HepG2 (cell line): ENCODE measurements at regions not wholly inside any gene's neighbourhood (a gene's known extent, or its start where the extent isn't known, plus 50 kb on each side); places are given as distances from the start of the nearest gene placed in this dataset.

Source experiments
- ATAC-seq: fragments of 200-7000 bp; cut with Tn5 transposase; 3 replicates; pipeline ENCODE4 v1.9.1; 2020; ENCODE audit warnings: mild to moderate bottlenecking, moderate library complexity
- BruUV-seq: library from RNA; stranded (reverse); fragments of 400-500 nt; replicated peaks from 2 replicates; lab custom pipeline; 2021; lab: Mats Ljungman, UMichigan
- CTCF ChIA-PET: fragments of 300-600 bp; formaldehyde crosslinking; extraction: SDS; loops from one replicate; lab custom pipeline; 2021; ENCODE audit warnings: low total read pairs, inconsistent platforms, low intra/inter-chr PET ratio; lab: Yijun Ruan, JAX
- POLR2A ChIA-PET: fragments of 350-600 bp; sonication (Branson Sonifier 250); formaldehyde crosslinking; loops from one replicate; lab custom pipeline; 2020; ENCODE audit warnings: antibody characterized with exemption, inconsistent platforms; lab: Yijun Ruan, JAX
- DNase-seq: peaks from one replicate; pipeline ENCODE4 v3.0.0-alpha.2; 2015; ENCODE audit warnings: low spot score
- FAIRE-seq: peaks from 3 replicates; lab custom pipeline; 2011; peaks lifted over from hg19 to GRCh38; lab: Jason Lieb, UNC
- H2AFZ ChIP-seq: one replicate; pipeline ENCODE4 v1.6.1; 2011; ENCODE audit warnings: low read length, inconsistent platforms
- H3K27ac ChIP-seq: fragments of 300-600 bp; 3 replicates; pipeline ENCODE4 v1.8.0; 2011; ENCODE audit warnings: mixed run types, mild to moderate bottlenecking, mixed read lengths, low read length, inconsistent platforms; ENCODE audit not compliant: insufficient read depth; ENCODE audit errors: extremely low read length
- H3K27me3 ChIP-seq, 2 experiments: fragments of 200-600 bp in 1 of 2; 2 replicates in 1 of 2; 3 replicates in 1 of 2; pipeline versions ENCODE4 v1.6.0 to v1.8.0; 2011; ENCODE audit warnings: low read length in 2 of 2, mild to moderate bottlenecking in 2 of 2, moderate library complexity in 2 of 2, inconsistent platforms in 1 of 2; ENCODE audit not compliant: insufficient read depth in 2 of 2, control insufficient read depth in 1 of 2
- H3K36me3 ChIP-seq, 2 experiments: fragments of 200-600 bp in 1 of 2; replicated peaks in 1 of 2; 2 replicates in 1 of 2; 3 replicates in 1 of 2; pipeline versions ENCODE4 v1.5.1 to v1.8.0; 2011; ENCODE audit warnings: low read length in 2 of 2, inconsistent platforms in 1 of 2; ENCODE audit not compliant: insufficient read depth in 2 of 2, control insufficient read depth in 1 of 2
- H3K4me1 ChIP-seq: 2 replicates; pipeline ENCODE4 v1.5.1; 2012; ENCODE audit warnings: low read length, inconsistent platforms; ENCODE audit not compliant: insufficient read depth
- H3K4me2 ChIP-seq: 2 replicates; pipeline ENCODE4 v1.6.0; 2011; ENCODE audit warnings: low read depth, low read length, inconsistent platforms
- H3K4me3 ChIP-seq, 3 experiments: fragments of 200-600 bp in 1 of 3; sonication (generic), shearing (Covaris generic) in 1 of 3; replicated peaks in 1 of 3; 2 replicates each; pipeline ENCODE4 v1.5.1; 2011 to 2016; ENCODE audit warnings: low read length in 3 of 3, inconsistent platforms in 2 of 3, low read depth in 2 of 3, mild to moderate bottlenecking in 2 of 3, control low read depth in 1 of 3, mixed read lengths in 1 of 3; ENCODE audit not compliant: insufficient read depth in 1 of 3
- H3K79me2 ChIP-seq: one replicate; pipeline ENCODE4 v1.6.1; 2011; ENCODE audit warnings: low read length, inconsistent platforms; ENCODE audit not compliant: insufficient read depth
- H3K9ac ChIP-seq: 2 replicates; pipeline ENCODE4 v1.6.0; 2011; ENCODE audit warnings: mild to moderate bottlenecking, low read depth, low read length, inconsistent platforms; ENCODE audit not compliant: insufficient read depth
- H3K9me3 ChIP-seq: 2 replicates; pipeline ENCODE4 v1.5.1; 2012; ENCODE audit warnings: mild to moderate bottlenecking, low read length
- H4K20me1 ChIP-seq: 2 replicates; pipeline ENCODE4 v1.6.0; 2011; ENCODE audit warnings: inconsistent platforms, mild to moderate bottlenecking, low read length, moderate library complexity; ENCODE audit not compliant: insufficient read depth
- EED ChIP-seq: sonication (generic); formaldehyde crosslinking; IDR thresholded peaks from 2 replicates; pipeline ENCODE4 v1.5.0; 2020; ENCODE audit warnings: mild to moderate bottlenecking, missing genetic modification reagents
- ERF ChIP-seq: IDR thresholded peaks from 2 replicates; pipeline ENCODE4 v1.6.1; 2018; ENCODE audit warnings: missing biosample characterization, missing genetic modification reagents
- FOXK1 ChIP-seq: sonication (generic); formaldehyde crosslinking; IDR thresholded peaks from 2 replicates; pipeline ENCODE4 v1.4.0; 2020; ENCODE audit warnings: low read depth, missing genetic modification reagents, borderline replicate concordance
- GABPA ChIP-seq, 2 experiments: IDR thresholded peaks; 2 replicates each; pipeline ENCODE4 v1.6.1; 2011 to 2016; ENCODE audit warnings: low read depth in 2 of 2, low read length in 1 of 2, missing biosample characterization in 1 of 2, missing genetic modification characterization in 1 of 2
- GATAD2A ChIP-seq: IDR thresholded peaks from 2 replicates; pipeline ENCODE4 v1.6.1; 2016
- MAZ ChIP-seq, 2 experiments: sonication (generic) in 1 of 2; formaldehyde crosslinking in 1 of 2; IDR thresholded peaks; 2 replicates each; pipeline versions ENCODE4 v1.5.0 to v1.6.1; 2012 to 2020; ENCODE audit warnings: low read depth in 2 of 2, mild to moderate bottlenecking in 2 of 2, borderline replicate concordance in 1 of 2, improper control_type of control experiment in 1 of 2, low read length in 1 of 2, missing genetic modification reagents in 1 of 2, moderate library complexity in 1 of 2
- MTA1 ChIP-seq: sonication (generic); formaldehyde crosslinking; IDR thresholded peaks from 2 replicates; pipeline ENCODE4 v1.4.0; 2020; ENCODE audit warnings: missing genetic modification reagents, mild to moderate bottlenecking, borderline replicate concordance
- POGZ ChIP-seq: sonication (generic); formaldehyde crosslinking; IDR thresholded peaks from 2 replicates; pipeline ENCODE4 v1.4.0; 2020; ENCODE audit warnings: mild to moderate bottlenecking, missing genetic modification reagents
- RARA ChIP-seq: IDR thresholded peaks from 2 replicates; pipeline ENCODE4 v1.6.1; 2016; ENCODE audit warnings: missing genetic modification reagents, missing compliant biosample characterization
- RXRA ChIP-seq: sonication (generic); formaldehyde crosslinking; IDR thresholded peaks from 2 replicates; pipeline ENCODE4 v1.5.1; 2020; ENCODE audit warnings: missing genetic modification reagents
- SALL1 ChIP-seq: sonication (generic); formaldehyde crosslinking; IDR thresholded peaks from 2 replicates; pipeline ENCODE4 v1.8.0; 2022; ENCODE audit warnings: mild to moderate bottlenecking, missing genetic modification reagents
- SNRNP70 ChIP-seq: fragments of 200-400 bp; formaldehyde crosslinking; IDR thresholded peaks from 2 replicates; pipeline ENCODE4 v1.6.1; 2017; ENCODE audit warnings: mild to moderate bottlenecking, low read depth, low read length, moderate library complexity
- SYNCRIP ChIP-seq: fragments of 200-400 bp; formaldehyde crosslinking; IDR thresholded peaks from 2 replicates; pipeline ENCODE4 v1.6.1; 2018; ENCODE audit warnings: mild to moderate bottlenecking, low read depth, low read length; ENCODE audit not compliant: insufficient read depth
- ZBTB7B ChIP-seq: sonication (generic); formaldehyde crosslinking; IDR thresholded peaks from 2 replicates; pipeline ENCODE4 v1.4.0; 2020; ENCODE audit warnings: missing genetic modification reagents
- ZMYM2 ChIP-seq: sonication (generic); formaldehyde crosslinking; IDR thresholded peaks from 2 replicates; pipeline ENCODE4 v1.8.0; 2022; ENCODE audit warnings: mild to moderate bottlenecking, missing genetic modification reagents
- ZNF562 ChIP-seq: sonication (generic); formaldehyde crosslinking; IDR thresholded peaks from 2 replicates; pipeline ENCODE4 v1.8.0; 2022; ENCODE audit warnings: missing genetic modification reagents, borderline replicate concordance
- ZNF772 ChIP-seq: sonication (generic); formaldehyde crosslinking; IDR thresholded peaks from 2 replicates; pipeline ENCODE4 v1.5.0; 2020; ENCODE audit warnings: mild to moderate bottlenecking, missing genetic modification reagents
- WGBS: methylation state at CpG from one replicate; pipeline ENCODE4 v1.1.6; 2017; ENCODE audit warnings: low lambda C conversion rate; 5-methylcytosine and 5-hydroxymethylcytosine counted together
- in situ Hi-C: cut with HindIII; loops from 2 replicates; pipeline ENCODE4 v1.10.0; 2017; ENCODE audit warnings: low pct_unique_long_range_greater_than_20kb; ENCODE audit not compliant: extremely low pct_ligation_motif_present
- intact Hi-C: fragments of 100-400 bp; cut with micrococcal nuclease; formaldehyde crosslinking; loops from one replicate; pipeline ENCODE4 v1.10.0; 2022; ENCODE audit not compliant: unreplicated experiment
- TF ChIP-seq, protein P1 (sequence below): IDR thresholded peaks from 2 replicates; pipeline ENCODE4 v1.6.1; 2016; ENCODE audit warnings: missing compliant biosample characterization, missing genetic modification reagents, borderline replicate concordance

DNA sequence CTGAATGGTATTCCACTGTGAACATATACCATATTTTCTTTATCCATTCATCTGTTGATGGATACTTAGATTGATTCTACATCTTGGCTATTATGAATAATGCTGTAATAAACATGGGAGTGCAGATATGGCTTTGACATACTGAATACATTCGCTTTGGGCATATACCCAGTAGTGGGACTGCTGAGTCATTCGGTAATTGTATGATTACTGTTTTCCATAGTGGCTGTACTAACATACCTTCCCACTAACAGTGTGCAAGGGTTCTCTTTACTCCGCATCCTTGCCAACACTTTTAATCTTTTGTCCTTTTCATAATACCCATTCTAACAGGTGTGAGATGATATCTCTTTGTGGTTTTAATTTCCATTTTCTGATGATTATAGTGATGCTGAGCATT lies 98.2 kb upstream of the ESR1 start:
- Histone ChIP-seq H3K27ac (no peak overlapping the region), H3K4me1 (peaks cover 10% of the 10 kb centered on the region), H3K79me2 (no peaks in the 10 kb centered on the region), H2AFZ (no peak overlapping the region)
- ATAC-seq (no peak), FAIRE-seq (no peak)
- CTCF ChIA-PET, result no interaction called here
- intact Hi-C loops, result no loop called here
- TF ChIP-seq ERF (no peak), ZBTB7B (CRISPR knock-in tag) (no peak), SNRNP70 (no peak)
- TF ChIP-seq, protein P1, sequence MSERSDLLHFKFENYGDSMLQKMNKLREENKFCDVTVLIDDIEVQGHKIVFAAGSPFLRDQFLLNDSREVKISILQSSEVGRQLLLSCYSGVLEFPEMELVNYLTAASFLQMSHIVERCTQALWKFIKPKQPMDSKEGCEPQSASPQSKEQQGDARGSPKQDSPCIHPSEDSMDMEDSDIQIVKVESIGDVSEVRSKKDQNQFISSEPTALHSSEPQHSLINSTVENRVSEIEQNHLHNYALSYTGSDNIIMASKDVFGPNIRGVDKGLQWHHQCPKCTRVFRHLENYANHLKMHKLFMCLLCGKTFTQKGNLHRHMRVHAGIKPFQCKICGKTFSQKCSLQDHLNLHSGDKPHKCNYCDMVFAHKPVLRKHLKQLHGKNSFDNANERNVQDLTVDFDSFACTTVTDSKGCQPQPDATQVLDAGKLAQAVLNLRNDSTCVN (CRISPR knock-in tag), result no peak
- TF ChIP-seq, all 625 proteins: peak for 0
- no peaks in the 10 kb centered on the region for H3K9me3 ChIP-seq
- H4K20me1 ChIP-seq, result no peaks in the 10 kb centered on the region
- no peak for DNase-seq
- POLR2A ChIA-PET, result no interaction called here
- 72% methylated on average over 3 of the region's 3 CpGs for WGBS
- no TSS peak for BruUV-seq
- no peak overlapping the region for H3K9ac ChIP-seq
- in situ Hi-C loops, result no loop called here
- no peak overlapping the region for H3K4me2 ChIP-seq
- H3K27me3 ChIP-seq, result no peaks in the 10 kb centered on the region
- no peaks in the 10 kb centered on the region for H3K36me3 ChIP-seq
- no peak overlapping the region for H3K4me3 ChIP-seq

DNA sequence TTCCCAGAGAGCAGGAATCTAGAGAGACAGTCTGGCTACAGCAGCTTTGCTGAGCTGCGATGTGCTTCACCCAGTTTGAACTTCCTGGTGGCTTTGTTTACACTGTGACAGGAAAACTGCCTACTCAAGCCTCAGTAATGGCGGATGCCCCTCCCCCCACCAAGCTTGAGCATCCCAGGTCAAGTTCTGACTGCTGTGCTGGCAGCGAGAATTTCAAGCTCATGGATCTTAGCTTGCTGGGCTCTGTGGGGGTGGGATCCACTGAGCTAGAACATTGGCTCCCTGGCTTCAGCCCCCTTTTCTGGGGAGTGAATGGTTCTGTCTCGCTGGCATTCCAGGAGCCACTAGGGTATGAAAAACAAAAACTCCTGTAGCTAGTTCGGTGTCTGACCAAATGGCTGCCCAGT lies 91.0 kb upstream of the ESR1 start:
- H3K36me3 ChIP-seq, result no peaks in the 10 kb centered on the region
- CTCF ChIA-PET, result no interaction called here
- DNase-seq (peak; percentile 66), ATAC-seq (peak; percentile 72), FAIRE-seq (peak; percentile 15)
- in situ Hi-C loops (no loop called here), intact Hi-C loops (loop anchor here (1.0 kb wide), 1 partner anchor 127 kb away; no protein-coding TSS in a partner anchor)
- 45% methylated on average over 5 of the region's 5 CpGs for WGBS
- peak overlapping the region; percentile 64 for H3K4me2 ChIP-seq
- no peak overlapping the region for H3K9ac ChIP-seq
- no peaks in the 10 kb centered on the region for H4K20me1 ChIP-seq
- POLR2A ChIA-PET, result interaction anchor here (1.3 to 1.4 kb wide), 2 partner anchors 40 to 265 kb away, joined by 3 read pairs; partner anchors contain the start of gene RMND1
- no peaks in the 10 kb centered on the region for H3K9me3 ChIP-seq
- peaks cover 17% of the 10 kb centered on the region for H3K4me1 ChIP-seq
- H2AFZ ChIP-seq, result peak overlapping the region; percentile 45
- BruUV-seq, result no TSS peak
- H3K79me2 ChIP-seq, result no peaks in the 10 kb centered on the region
- peak overlapping the region in 1 of 3 experiments; percentile 40; a peak in 1 of 6 replicates for H3K4me3 ChIP-seq
- H3K27ac ChIP-seq, result no peak overlapping the region
- H3K27me3 ChIP-seq, result no peaks in the 10 kb centered on the region
- no peak for TF ChIP-seq SYNCRIP
- no peak for TF ChIP-seq ZNF562
- TF ChIP-seq GABPA (IDR thresholded peaks at IDR 0.05; ENCODE audit: low read depth, low read length), result peak; percentile 8; the same call in 1 of the 2 replicates
- peak; percentile 69 for TF ChIP-seq GABPA (CRISPR knock-in tag; IDR thresholded peaks at IDR 0.05; ENCODE audit: low read depth)
- TF ChIP-seq GATAD2A (CRISPR knock-in tag), result peak; percentile 61
- TF ChIP-seq FOXK1 (CRISPR knock-in tag), result peak; percentile 83; the same call in 1 of the 2 replicates
- TF ChIP-seq ZMYM2, result peak; percentile 29; the same call in 1 of the 2 replicates
- no peak for TF ChIP-seq MAZ (IDR thresholded peaks at IDR 0.05; ENCODE audit: borderline replicate concordance, low read depth, low read length)
- TF ChIP-seq MAZ (CRISPR knock-in tag; IDR thresholded peaks at IDR 0.05; ENCODE audit: low read depth), result 0 out of 2 replicates have a peak, but pooled peaks have one; percentile 38
- TF ChIP-seq ZNF772 (CRISPR knock-in tag), result no peak; the same call in 1 of the 2 replicates
- no peak for TF ChIP-seq EED (CRISPR knock-in tag)
- peak; percentile 68 for TF ChIP-seq POGZ (CRISPR knock-in tag)
- TF ChIP-seq RXRA (CRISPR knock-in tag), result peak; percentile 92
- TF ChIP-seq MTA1, result peak; percentile 38; the same call in 1 of the 2 replicates
- peak; percentile 74 for TF ChIP-seq SALL1
- peak; percentile 77 for TF ChIP-seq RARA (CRISPR knock-in tag)
